Mucosa of rectum (tissue), 2 donors: ENCODE measurements at regions not wholly inside any gene's neighbourhood (a gene's known extent, or its start where the extent isn't known, plus 50 kb on each side); places are given as distances from the start of the nearest gene placed in this dataset.
"Not testable (repeated sequence)": the region's sequence is repeated elsewhere in the genome, so short reads cannot be mapped to it uniquely, and the experiment has no call there.

Experiments used
- H3K27ac ChIP-seq, 2 donors: one replicate each; pipeline ENCODE4 v1.7.0; 2013; ENCODE audit warnings: inconsistent platforms in 2 of 2, low read depth in 2 of 2, low read length in 2 of 2
- H3K27me3 ChIP-seq, 2 donors: one replicate each; pipeline ENCODE4 v1.7.0; 2013; ENCODE audit warnings: low read length in 2 of 2; ENCODE audit not compliant: control insufficient read depth in 2 of 2, insufficient read depth in 2 of 2
- H3K36me3 ChIP-seq, 2 donors: one replicate each; pipeline ENCODE4 v1.7.0; 2013; ENCODE audit warnings: low read length in 2 of 2; ENCODE audit not compliant: control insufficient read depth in 2 of 2, insufficient read depth in 2 of 2
- H3K4me1 ChIP-seq, 2 donors: one replicate each; pipeline ENCODE4 v1.7.0; 2013; ENCODE audit warnings: low read length in 2 of 2, mild to moderate bottlenecking in 1 of 2; ENCODE audit not compliant: control insufficient read depth in 2 of 2, insufficient read depth in 2 of 2
- H3K4me3 ChIP-seq, 2 donors: one replicate each; pipeline ENCODE4 v1.7.0; 2013; ENCODE audit warnings: low read length in 2 of 2
- H3K9ac ChIP-seq, 2 donors: one replicate each; pipeline ENCODE4 v1.7.0; 2013; ENCODE audit warnings: low read length in 2 of 2, low read depth in 1 of 2, mild to moderate bottlenecking in 1 of 2
- H3K9me3 ChIP-seq, 2 donors: one replicate each; pipeline ENCODE4 v1.7.0; 2013; ENCODE audit warnings: low read length in 2 of 2; ENCODE audit not compliant: control insufficient read depth in 2 of 2
- donor health status: healthy.
- donor health status: Normal muscosa, but diverticular disease.

- Histone ChIP-seq H3K4me3 (peak overlapping the region; percentile 74 to 75), H3K27ac (peak overlapping the region; percentile 81 to 82), H3K9ac (peak overlapping the region; percentile 60 to 71)
- H3K9me3 ChIP-seq, H3K27me3 ChIP-seq, H3K36me3 ChIP-seq, H3K4me1 ChIP-seq: not testable (repeated sequence)
Measured at GRCh38 chr1:223992456-223993246, 121.3 kb upstream of the FBXO28 start.

- not testable (repeated sequence) for H3K4me1 ChIP-seq, H3K9me3 ChIP-seq, H3K4me3 ChIP-seq, H3K27me3 ChIP-seq, H3K36me3 ChIP-seq, H3K27ac ChIP-seq, H3K9ac ChIP-seq
Measured at GRCh38 chr1:223991297-223991857, 122.5 kb upstream of the FBXO28 start.

GRCh38 chr1:223961985-223962384 lies 116.2 kb upstream of the TP53BP2 start:
- not testable (repeated sequence) for H3K9me3 ChIP-seq, H3K27ac ChIP-seq, H3K4me3 ChIP-seq, H3K4me1 ChIP-seq, H3K36me3 ChIP-seq, H3K27me3 ChIP-seq, H3K9ac ChIP-seq

GRCh38 chr1:223952801-223953200 lies 107.1 kb upstream of the TP53BP2 start:
- not testable (repeated sequence) for H3K36me3 ChIP-seq, H3K9me3 ChIP-seq, H3K9ac ChIP-seq, H3K4me3 ChIP-seq, H3K4me1 ChIP-seq, H3K27ac ChIP-seq, H3K27me3 ChIP-seq

GRCh38 chr1:223951551-223951950 lies 105.8 kb upstream of the TP53BP2 start:
- H3K27me3 ChIP-seq, H3K4me1 ChIP-seq: not testable (repeated sequence)

GRCh38 chr1:223949944-223950343 lies 104.2 kb upstream of the TP53BP2 start:
- H3K27ac ChIP-seq, H3K4me1 ChIP-seq, H3K36me3 ChIP-seq, H3K9me3 ChIP-seq, H3K27me3 ChIP-seq, H3K4me3 ChIP-seq, H3K9ac ChIP-seq: not testable (repeated sequence)

More at GRCh38 chr1:223951551-223951950, 105.8 kb upstream of the TP53BP2 start:
- not testable (repeated sequence) for H3K4me3 ChIP-seq, H3K36me3 ChIP-seq, H3K9me3 ChIP-seq, H3K27ac ChIP-seq, H3K9ac ChIP-seq

GRCh38 chr1:223948041-223948440 lies 102.3 kb upstream of the TP53BP2 start:
- not testable (repeated sequence) for H3K36me3 ChIP-seq, H3K27me3 ChIP-seq, H3K9me3 ChIP-seq, H3K9ac ChIP-seq, H3K27ac ChIP-seq, H3K4me3 ChIP-seq, H3K4me1 ChIP-seq

- not testable (repeated sequence) for H3K4me1 ChIP-seq, H3K27me3 ChIP-seq, H3K9ac ChIP-seq, H3K27ac ChIP-seq, H3K4me3 ChIP-seq, H3K9me3 ChIP-seq, H3K36me3 ChIP-seq
Measured at GRCh38 chr1:223936592-223936991, 90.8 kb upstream of the TP53BP2 start.

- not testable (repeated sequence) for H3K4me1 ChIP-seq, H3K9ac ChIP-seq, H3K27ac ChIP-seq, H3K36me3 ChIP-seq, H3K4me3 ChIP-seq, H3K9me3 ChIP-seq, H3K27me3 ChIP-seq
Measured at GRCh38 chr1:223931476-223931875, 85.7 kb upstream of the TP53BP2 start.

- not testable (repeated sequence) for H3K27ac ChIP-seq, H3K9me3 ChIP-seq, H3K4me3 ChIP-seq, H3K36me3 ChIP-seq, H3K9ac ChIP-seq, H3K4me1 ChIP-seq, H3K27me3 ChIP-seq
Measured at GRCh38 chr1:223920805-223921204, 75.1 kb upstream of the TP53BP2 start.
